ENCODE measurements at regions not wholly inside any gene's neighbourhood (a gene's known extent, or its start where the extent isn't known, plus 50 kb on each side); places are given as distances from the start of the nearest gene placed in this dataset.

- in situ Hi-C loops (cut with HindIII; ENCODE audit: low pct_unique_long_range_greater_than_20kb, low sequenced_read_pairs) = no loop called here
Measured at GRCh38 chr10:125557311-125557710, 125.7 kb downstream of the TEX36 start.

GRCh38 chr10:125556882-125557281 lies 126.1 kb downstream of the TEX36 start:
- DNase-seq (ENCODE audit: low read depth, low spot score) = no peak
- in situ Hi-C loops (cut with HindIII; ENCODE audit: low pct_unique_long_range_greater_than_20kb, low sequenced_read_pairs) = no loop called here

More at GRCh38 chr10:125557311-125557710, 125.7 kb downstream of the TEX36 start:
- DNase-seq (ENCODE audit: low read depth, low spot score) = no peak

- in situ Hi-C loops (cut with HindIII; ENCODE audit: low pct_unique_long_range_greater_than_20kb, low sequenced_read_pairs) = no loop called here
- no peak for DNase-seq (ENCODE audit: low read depth, low spot score)
Measured at GRCh38 chr10:125555743-125556142, 127.2 kb downstream of the TEX36 start.

- in situ Hi-C loops (cut with HindIII; ENCODE audit: low pct_unique_long_range_greater_than_20kb, low sequenced_read_pairs) = no loop called here
Measured at GRCh38 chr10:125555267-125555666, 127.7 kb downstream of the TEX36 start.

GRCh38 chr10:125554753-125555152 lies 128.2 kb downstream of the TEX36 start:
- in situ Hi-C loops (cut with HindIII; ENCODE audit: low pct_unique_long_range_greater_than_20kb, low sequenced_read_pairs) = no loop called here
- no peak for DNase-seq (ENCODE audit: low read depth, low spot score)

More at GRCh38 chr10:125555267-125555666, 127.7 kb downstream of the TEX36 start:
- no peak for DNase-seq (ENCODE audit: low read depth, low spot score)

GRCh38 chr10:125554016-125554703 lies 128.8 kb downstream of the TEX36 start:
- in situ Hi-C loops (cut with HindIII; ENCODE audit: low pct_unique_long_range_greater_than_20kb, low sequenced_read_pairs) = no loop called here
- DNase-seq (ENCODE audit: low read depth, low spot score) = no peak

GRCh38 chr10:125553091-125553490 lies 129.9 kb downstream of the TEX36 start:
- in situ Hi-C loops (cut with HindIII; ENCODE audit: low pct_unique_long_range_greater_than_20kb, low sequenced_read_pairs) = no loop called here
- DNase-seq (ENCODE audit: low read depth, low spot score) = no peak

GRCh38 chr10:125551247-125551646 lies 131.7 kb downstream of the TEX36 start:
- in situ Hi-C loops (cut with HindIII; ENCODE audit: low pct_unique_long_range_greater_than_20kb, low sequenced_read_pairs) = no loop called here
- no peak for DNase-seq (ENCODE audit: low read depth, low spot score)

- DNase-seq (ENCODE audit: low read depth, low spot score) = no peak
- in situ Hi-C loops (cut with HindIII; ENCODE audit: low pct_unique_long_range_greater_than_20kb, low sequenced_read_pairs) = no loop called here
Measured at GRCh38 chr10:125550362-125550761, 132.6 kb downstream of the TEX36 start.

GRCh38 chr10:125549653-125550052 lies 133.3 kb downstream of the TEX36 start:
- in situ Hi-C loops (cut with HindIII; ENCODE audit: low pct_unique_long_range_greater_than_20kb, low sequenced_read_pairs) = no loop called here
- no peak for DNase-seq (ENCODE audit: low read depth, low spot score)

GRCh38 chr10:125548878-125549277 lies 134.1 kb downstream of the TEX36 start:
- in situ Hi-C loops (cut with HindIII; ENCODE audit: low pct_unique_long_range_greater_than_20kb, low sequenced_read_pairs) = no loop called here
- DNase-seq (ENCODE audit: low read depth, low spot score) = no peak

- DNase-seq (ENCODE audit: low read depth, low spot score) = no peak
- in situ Hi-C loops (cut with HindIII; ENCODE audit: low pct_unique_long_range_greater_than_20kb, low sequenced_read_pairs) = no loop called here
Measured at GRCh38 chr10:125548356-125548755, 134.6 kb downstream of the TEX36 start.

- in situ Hi-C loops (cut with HindIII; ENCODE audit: low pct_unique_long_range_greater_than_20kb, low sequenced_read_pairs) = no loop called here
- peak; percentile 59 for DNase-seq (ENCODE audit: low read depth, low spot score)
Measured at GRCh38 chr10:125547010-125547650, 135.8 kb downstream of the TEX36 start.

GRCh38 chr10:125543796-125544195 lies 139.2 kb downstream of the TEX36 start:
- no peak for DNase-seq (ENCODE audit: low read depth, low spot score)
- in situ Hi-C loops (cut with HindIII; ENCODE audit: low pct_unique_long_range_greater_than_20kb, low sequenced_read_pairs) = no loop called here

- in situ Hi-C loops (cut with HindIII; ENCODE audit: low pct_unique_long_range_greater_than_20kb, low sequenced_read_pairs) = no loop called here
- no peak for DNase-seq (ENCODE audit: low read depth, low spot score)
Measured at GRCh38 chr10:125538947-125539731, 143.8 kb downstream of the TEX36 start.

GRCh38 chr10:125536236-125536635 lies 146.7 kb downstream of the TEX36 start:
- no peak for DNase-seq (ENCODE audit: low read depth, low spot score)
- in situ Hi-C loops (cut with HindIII; ENCODE audit: low pct_unique_long_range_greater_than_20kb, low sequenced_read_pairs) = no loop called here

GRCh38 chr10:125535559-125535958 lies 147.4 kb downstream of the TEX36 start:
- in situ Hi-C loops (cut with HindIII; ENCODE audit: low pct_unique_long_range_greater_than_20kb, low sequenced_read_pairs) = no loop called here
- no peak for DNase-seq (ENCODE audit: low read depth, low spot score)

GRCh38 chr10:125534515-125534914 lies 148.4 kb downstream of the TEX36 start:
- in situ Hi-C loops (cut with HindIII; ENCODE audit: low pct_unique_long_range_greater_than_20kb, low sequenced_read_pairs) = no loop called here
- no peak for DNase-seq (ENCODE audit: low read depth, low spot score)

- in situ Hi-C loops (cut with HindIII; ENCODE audit: low pct_unique_long_range_greater_than_20kb, low sequenced_read_pairs) = no loop called here
- no peak for DNase-seq (ENCODE audit: low read depth, low spot score)
Measured at GRCh38 chr10:125533866-125534265, 149.1 kb downstream of the TEX36 start.
